Upper lobe of left lung (tissue), 4 donors: ENCODE measurements at regions not wholly inside any gene's neighbourhood (a gene's known extent, or its start where the extent isn't known, plus 50 kb on each side); places are given as distances from the start of the nearest gene placed in this dataset.

Experiments
- CTCF ChIP-seq, 6 experiments: fragments of 450-650 bp in 4 of 6; fragments of 200-600 bp in 2 of 6; sonication (generic) in 2 of 6; IDR thresholded peaks; one replicate each; pipeline ENCODE4 v1.5.1; 2016 to 2019; ENCODE audit warnings: antibody characterized with exemption in 6 of 6
- EP300 ChIP-seq, 4 donors: sonication (generic); formaldehyde crosslinking; IDR thresholded peaks; one replicate each; pipeline ENCODE4 v1.5.1; 2017; ENCODE audit warnings: antibody characterized with exemption in 4 of 4, control low read depth in 2 of 4
- POLR2A ChIP-seq, 4 donors: fragments of 450-650 bp; IDR thresholded peaks; one replicate each; pipeline ENCODE4 v1.5.1; 2016 to 2017; ENCODE audit warnings: antibody characterized with exemption in 4 of 4, mild to moderate bottlenecking in 2 of 4
- POLR2AphosphoS5 ChIP-seq, 2 donors: sonication (generic); formaldehyde crosslinking; IDR thresholded peaks; one replicate each; pipeline ENCODE4 v1.5.1; 2017; ENCODE audit warnings: antibody characterized with exemption in 2 of 2

GRCh38 chr15:61281328-61281727 lies 52.2 kb upstream of the RORA start:
- no peak for TF ChIP-seq CTCF (IDR thresholded peaks at IDR 0.05)
- TF ChIP-seq POLR2AphosphoS5 (IDR thresholded peaks at IDR 0.05), result no peak
- TF ChIP-seq EP300 (IDR thresholded peaks at IDR 0.05), result no peak
- TF ChIP-seq POLR2A (IDR thresholded peaks at IDR 0.05), result no peak
